ENCODE measurements at regions not wholly inside any gene's neighbourhood (a gene's known extent, or its start where the extent isn't known, plus 50 kb on each side); places are given as distances from the start of the nearest gene placed in this dataset.

GRCh38 chr10:22795546-22795945 lies 81.2 kb upstream of the PIP4K2A start:
- H3K4me3 ChIP-seq (ENCODE audit: low read depth, poor library complexity, severe bottlenecking), result no peak overlapping the region
- TF ChIP-seq POLR2A (IDR thresholded peaks at IDR 0.05) (no peak), CTCF (IDR thresholded peaks at IDR 0.05) (no peak)
- DNase-seq (ENCODE audit: low spot score in 2 of 2), result no peak
- WGBS, 2 donors, result 94 to 95% methylated on average over 3 of the region's 3 CpGs
- intact Hi-C loops (cut with DNase I; ENCODE audit: low total_unique reads), result no loop called here

GRCh38 chr10:22792161-22792560 lies 77.8 kb upstream of the PIP4K2A start:
- intact Hi-C loops (cut with DNase I; ENCODE audit: low total_unique reads), result no loop called here
- WGBS, 2 donors, result 52 to 64% methylated on average over 4 of the region's 4 CpGs
- no peak overlapping the region for H3K4me3 ChIP-seq (ENCODE audit: low read depth, poor library complexity, severe bottlenecking)
- no peak for DNase-seq (ENCODE audit: low spot score in 2 of 2)
- TF ChIP-seq CTCF (IDR thresholded peaks at IDR 0.05) (no peak), POLR2A (IDR thresholded peaks at IDR 0.05) (no peak)

- WGBS, 2 donors, result 71 to 73% methylated on average over 5 of the region's 5 CpGs
- TF ChIP-seq POLR2A (IDR thresholded peaks at IDR 0.05) (no peak), CTCF (IDR thresholded peaks at IDR 0.05) (no peak)
- H3K4me3 ChIP-seq (ENCODE audit: low read depth, poor library complexity, severe bottlenecking), result no peak overlapping the region
- DNase-seq (ENCODE audit: low spot score in 2 of 2), result no peak
- intact Hi-C loops (cut with DNase I; ENCODE audit: low total_unique reads), result no loop called here
These were observed 77.3 kb upstream of the PIP4K2A start for GRCh38 chr10:22791665-22792064.

GRCh38 chr10:22784668-22785067 lies 70.3 kb upstream of the PIP4K2A start:
- no peak for DNase-seq (ENCODE audit: low spot score in 2 of 2)
- TF ChIP-seq CTCF (IDR thresholded peaks at IDR 0.05) (no peak), POLR2A (IDR thresholded peaks at IDR 0.05) (no peak)
- intact Hi-C loops (cut with DNase I; ENCODE audit: low total_unique reads), result no loop called here
- 69 to 73% methylated on average over 1 of the region's 1 CpG for WGBS, 2 donors
- H3K4me3 ChIP-seq (ENCODE audit: low read depth, poor library complexity, severe bottlenecking), result no peak overlapping the region

GRCh38 chr10:22783807-22784206 lies 69.4 kb upstream of the PIP4K2A start:
- no peak for DNase-seq (ENCODE audit: low spot score in 2 of 2)
- no peak overlapping the region for H3K4me3 ChIP-seq (ENCODE audit: low read depth, poor library complexity, severe bottlenecking)
- intact Hi-C loops (cut with DNase I; ENCODE audit: low total_unique reads), result no loop called here
- TF ChIP-seq CTCF (IDR thresholded peaks at IDR 0.05) (no peak), POLR2A (IDR thresholded peaks at IDR 0.05) (no peak)
- 90 to 92% methylated on average over 3 of the region's 3 CpGs for whole genome bisulfite sequencing, 2 donors

- no peak for DNase-seq (ENCODE audit: low spot score in 2 of 2)
These were observed 66.1 kb upstream of the PIP4K2A start for GRCh38 chr10:22780474-22780885.

More at GRCh38 chr10:22780474-22780885, 66.1 kb upstream of the PIP4K2A start:
- TF ChIP-seq POLR2A (IDR thresholded peaks at IDR 0.05) (no peak), CTCF (IDR thresholded peaks at IDR 0.05) (no peak)
- H3K4me3 ChIP-seq (ENCODE audit: low read depth, poor library complexity, severe bottlenecking), result no peak overlapping the region
- intact Hi-C loops (cut with DNase I; ENCODE audit: low total_unique reads), result no loop called here
- WGBS, 2 donors, result 68 to 69% methylated on average over 5 of the region's 5 CpGs

All from lower leg skin (tissue), 4 donors.